ENCODE measurements at regions not wholly inside any gene's neighbourhood (a gene's known extent, or its start where the extent isn't known, plus 50 kb on each side); places are given as distances from the start of the nearest gene placed in this dataset.

DNA sequence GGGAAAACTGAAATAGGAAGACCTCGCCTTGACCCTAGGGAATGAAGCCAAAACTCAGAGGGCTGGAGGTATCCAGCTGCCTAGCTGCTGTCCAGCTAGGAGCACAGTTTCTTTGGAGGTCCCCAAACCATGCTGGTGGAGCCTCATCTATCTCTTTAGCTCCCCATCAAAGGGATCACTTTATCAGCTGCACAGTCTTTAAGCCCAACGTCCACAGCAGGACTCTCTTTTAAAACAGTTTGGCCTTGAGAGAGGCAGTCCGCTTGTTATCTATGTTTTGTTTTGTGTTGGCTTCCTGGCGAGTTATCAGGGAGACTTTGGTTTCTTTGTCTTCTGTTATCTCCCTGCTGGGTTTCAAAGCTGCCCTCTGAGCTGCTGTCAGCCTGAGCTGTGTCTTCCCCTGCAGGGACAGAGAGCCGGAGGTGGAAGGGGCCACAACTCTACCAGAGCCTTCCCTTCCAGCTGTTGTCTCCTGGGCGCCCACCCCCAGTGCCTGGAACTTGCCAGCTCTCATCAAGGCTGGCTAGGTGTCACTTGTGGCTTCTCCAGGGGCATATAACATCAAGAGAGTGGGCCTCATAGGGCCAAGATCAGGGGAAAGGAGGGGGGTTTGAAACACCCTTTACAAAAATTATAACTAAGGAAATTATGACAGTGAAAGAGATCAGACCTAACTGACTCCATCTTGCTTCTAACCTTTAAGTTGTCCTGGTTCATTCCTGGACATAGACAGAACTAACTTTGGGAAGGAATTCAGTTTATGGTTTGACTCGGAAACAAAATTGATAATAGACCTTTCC is 61.4 kb upstream of the C15orf39 start:
- CTCF ChIA-PET: no interaction called here
- Histone ChIP-seq H3K4me3 (ENCODE audit: low read depth, low read length) (no peak overlapping the region), H3K9me3 (ENCODE audit: control insufficient read depth, insufficient read depth, low read depth, low read length) (no peaks in the 10 kb centered on the region), H3K27ac (ENCODE audit: extremely low read depth, low read depth, low read length) (no peak overlapping the region), H3K36me3 (ENCODE audit: control insufficient read depth in 2 of 2, insufficient read depth in 1 of 2, low read length in 2 of 2) (no peaks in the 10 kb centered on the region), H3K4me1 (ENCODE audit: control insufficient read depth, insufficient read depth, low read length) (no peaks in the 10 kb centered on the region)
- POLR2A ChIA-PET: interaction anchor here (1.1 kb wide), 1 partner anchor 61 kb away, joined by 4 read pairs; the partner anchor contains the start of gene C15orf39
- TF ChIP-seq ZIC2 (tag by site-specific recombination; IDR thresholded peaks at IDR 0.05): peak; percentile 93
- TF ChIP-seq, protein P1, sequence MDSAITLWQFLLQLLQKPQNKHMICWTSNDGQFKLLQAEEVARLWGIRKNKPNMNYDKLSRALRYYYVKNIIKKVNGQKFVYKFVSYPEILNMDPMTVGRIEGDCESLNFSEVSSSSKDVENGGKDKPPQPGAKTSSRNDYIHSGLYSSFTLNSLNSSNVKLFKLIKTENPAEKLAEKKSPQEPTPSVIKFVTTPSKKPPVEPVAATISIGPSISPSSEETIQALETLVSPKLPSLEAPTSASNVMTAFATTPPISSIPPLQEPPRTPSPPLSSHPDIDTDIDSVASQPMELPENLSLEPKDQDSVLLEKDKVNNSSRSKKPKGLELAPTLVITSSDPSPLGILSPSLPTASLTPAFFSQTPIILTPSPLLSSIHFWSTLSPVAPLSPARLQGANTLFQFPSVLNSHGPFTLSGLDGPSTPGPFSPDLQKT (IDR thresholded peaks at IDR 0.05; ENCODE audit: borderline replicate concordance, low read depth, low read length): no peak

DNA sequence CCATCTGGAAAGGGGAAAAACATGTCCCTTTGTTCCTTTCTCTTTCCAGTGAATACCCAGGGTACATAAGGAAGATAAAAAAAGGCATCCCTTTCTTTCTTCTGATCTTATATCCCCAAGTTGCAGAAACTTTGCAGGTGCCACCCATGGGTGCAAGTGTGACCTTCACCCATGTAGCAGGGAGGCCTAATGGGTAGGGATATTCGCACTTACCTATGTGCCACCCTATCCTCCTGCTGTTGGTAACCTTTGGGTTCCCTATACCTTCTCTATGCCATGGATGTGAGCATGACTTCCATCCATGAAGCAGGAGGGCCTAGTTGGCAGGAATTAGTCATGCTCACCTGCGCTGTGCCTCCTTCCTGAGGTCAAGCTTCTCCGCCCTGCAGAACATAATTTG is 59.2 kb upstream of the C15orf39 start:
- H3K9me3 ChIP-seq (ENCODE audit: control insufficient read depth, insufficient read depth, low read depth, low read length): no peaks in the 10 kb centered on the region
- POLR2A ChIA-PET: no interaction called here
- H3K4me3 ChIP-seq (ENCODE audit: low read depth, low read length): no peak overlapping the region
- CTCF ChIA-PET: interaction anchor here (0.7 kb wide), 1 partner anchor 110 kb away, joined by 3 read pairs; no protein-coding TSS in a partner anchor
- H3K4me1 ChIP-seq (ENCODE audit: control insufficient read depth, insufficient read depth, low read length): no peaks in the 10 kb centered on the region
- H3K36me3 ChIP-seq (ENCODE audit: control insufficient read depth in 2 of 2, insufficient read depth in 1 of 2, low read length in 2 of 2): no peaks in the 10 kb centered on the region
- H3K27ac ChIP-seq (ENCODE audit: extremely low read depth, low read depth, low read length): no peak overlapping the region
- 0 out of 2 replicates have a peak, but pooled peaks have one; percentile 40 for TF ChIP-seq ZNF610 (tag by site-specific recombination; IDR thresholded peaks at IDR 0.05; ENCODE audit: borderline replicate concordance)
- TF ChIP-seq SP7 (tag by site-specific recombination; IDR thresholded peaks at IDR 0.05): 0 out of 2 replicates have a peak, but pooled peaks have one; percentile 23
- TF ChIP-seq TRIM28 (IDR thresholded peaks at IDR 0.05; ENCODE audit: borderline replicate concordance, low read length): peak; percentile 99; the same call in 1 of the 2 replicates
- no peak for TF ChIP-seq ZBTB8A (tag by site-specific recombination; IDR thresholded peaks at IDR 0.05)
- peak; percentile 85; the same call in 1 of the 2 replicates for TF ChIP-seq ZNF626 (tag by site-specific recombination; IDR thresholded peaks at IDR 0.05)
- peak; percentile 15; the same call in 1 of the 2 replicates for TF ChIP-seq ZNF548 (tag by site-specific recombination; IDR thresholded peaks at IDR 0.05)
- no peak for TF ChIP-seq ZEB2 (tag by site-specific recombination; IDR thresholded peaks at IDR 0.05)
- peak; percentile 53 for TF ChIP-seq ZNF510 (tag by site-specific recombination; IDR thresholded peaks at IDR 0.05; ENCODE audit: insufficient replicate concordance)
- TF ChIP-seq, protein P2, sequence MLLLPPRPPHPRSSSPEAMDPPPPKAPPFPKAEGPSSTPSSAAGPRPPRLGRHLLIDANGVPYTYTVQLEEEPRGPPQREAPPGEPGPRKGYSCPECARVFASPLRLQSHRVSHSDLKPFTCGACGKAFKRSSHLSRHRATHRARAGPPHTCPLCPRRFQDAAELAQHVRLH (tag by site-specific recombination; IDR thresholded peaks at IDR 0.05): 0 out of 2 replicates have a peak, but pooled peaks have one; percentile 60
- TF ChIP-seq, protein P3, sequence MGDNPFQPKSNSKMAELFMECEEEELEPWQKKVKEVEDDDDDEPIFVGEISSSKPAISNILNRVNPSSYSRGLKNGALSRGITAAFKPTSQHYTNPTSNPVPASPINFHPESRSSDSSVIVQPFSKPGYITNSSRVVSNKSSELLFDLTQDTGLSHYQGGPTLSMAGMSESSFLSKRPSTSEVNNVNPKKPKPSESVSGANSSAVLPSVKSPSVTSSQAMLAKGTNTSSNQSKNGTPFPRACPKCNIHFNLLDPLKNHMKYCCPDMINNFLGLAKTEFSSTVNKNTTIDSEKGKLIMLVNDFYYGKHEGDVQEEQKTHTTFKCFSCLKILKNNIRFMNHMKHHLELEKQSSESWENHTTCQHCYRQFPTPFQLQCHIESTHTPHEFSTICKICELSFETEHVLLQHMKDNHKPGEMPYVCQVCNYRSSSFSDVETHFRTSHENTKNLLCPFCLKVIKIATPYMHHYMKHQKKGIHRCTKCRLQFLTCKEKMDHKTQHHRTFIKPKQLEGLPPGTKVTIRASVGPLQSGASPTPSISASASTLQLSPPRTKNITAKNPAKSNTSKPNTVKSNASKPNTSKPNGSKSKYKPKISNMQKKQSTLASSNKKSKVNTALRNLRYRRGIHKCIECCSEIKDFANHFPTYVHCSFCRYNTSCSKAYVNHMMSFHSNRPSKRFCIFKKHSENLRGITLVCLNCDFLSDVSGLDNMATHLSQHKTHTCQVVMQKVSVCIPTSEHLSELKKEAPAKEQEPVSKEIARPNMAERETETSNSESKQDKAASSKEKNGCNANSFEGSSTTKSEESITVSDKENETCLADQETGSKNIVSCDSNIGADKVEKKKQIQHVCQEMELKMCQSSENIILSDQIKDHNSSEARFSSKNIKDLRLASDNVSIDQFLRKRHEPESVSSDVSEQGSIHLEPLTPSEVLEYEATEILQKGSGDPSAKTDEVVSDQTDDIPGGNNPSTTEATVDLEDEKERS (tag by site-specific recombination; IDR thresholded peaks at IDR 0.05): peak; percentile 92
- peak; percentile 91 for TF ChIP-seq SETDB1 (IDR thresholded peaks at IDR 0.05; ENCODE audit: insufficient read length, low read length)
- peak; percentile 40; the same call in 1 of the 2 replicates for TF ChIP-seq KLF8 (tag by site-specific recombination; IDR thresholded peaks at IDR 0.05)
- TF ChIP-seq, protein P4, sequence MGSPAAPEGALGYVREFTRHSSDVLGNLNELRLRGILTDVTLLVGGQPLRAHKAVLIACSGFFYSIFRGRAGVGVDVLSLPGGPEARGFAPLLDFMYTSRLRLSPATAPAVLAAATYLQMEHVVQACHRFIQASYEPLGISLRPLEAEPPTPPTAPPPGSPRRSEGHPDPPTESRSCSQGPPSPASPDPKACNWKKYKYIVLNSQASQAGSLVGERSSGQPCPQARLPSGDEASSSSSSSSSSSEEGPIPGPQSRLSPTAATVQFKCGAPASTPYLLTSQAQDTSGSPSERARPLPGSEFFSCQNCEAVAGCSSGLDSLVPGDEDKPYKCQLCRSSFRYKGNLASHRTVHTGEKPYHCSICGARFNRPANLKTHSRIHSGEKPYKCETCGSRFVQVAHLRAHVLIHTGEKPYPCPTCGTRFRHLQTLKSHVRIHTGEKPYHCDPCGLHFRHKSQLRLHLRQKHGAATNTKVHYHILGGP (tag by site-specific recombination; IDR thresholded peaks at IDR 0.05): no peak
- TF ChIP-seq ZNF423 (tag by site-specific recombination; IDR thresholded peaks at IDR 0.05): peak; percentile 87
- TF ChIP-seq ZNF169 (tag by site-specific recombination; IDR thresholded peaks at IDR 0.05): 0 out of 2 replicates have a peak, but pooled peaks have one; percentile 39
- no peak for TF ChIP-seq KLF9 (tag by site-specific recombination; IDR thresholded peaks at IDR 0.05; ENCODE audit: low read depth)
